B cell (primary cell): ENCODE measurements at regions not wholly inside any gene's neighbourhood (a gene's known extent, or its start where the extent isn't known, plus 50 kb on each side); places are given as distances from the start of the nearest gene placed in this dataset.

Source experiments
- CTCF ChIP-seq: fragments of 200-600 bp; IDR thresholded peaks from one replicate; pipeline ENCODE4 v1.8.0; 2022; ENCODE audit warnings: antibody characterized with exemption, mild to moderate bottlenecking
- EZH2 ChIP-seq: IDR thresholded peaks from 2 replicates; pipeline ENCODE4 v1.6.1; 2012; ENCODE audit warnings: borderline replicate concordance, low read depth, mild to moderate bottlenecking, moderate library complexity, low read length; ENCODE audit not compliant: insufficient read depth, poor library complexity, severe bottlenecking

GRCh38 chr2:226487573-226487972 lies 312.0 kb downstream of the IRS1 start:
- TF ChIP-seq CTCF (no peak), EZH2 (no peak)
